MV-4-11 (cell line): ENCODE measurements at regions not wholly inside any gene's neighbourhood (a gene's known extent, or its start where the extent isn't known, plus 50 kb on each side); places are given as distances from the start of the nearest gene placed in this dataset.
A peak's percentile ranks its signal among the peaks of the same experiment; 100 is the strongest.

Experiments used
- DNase-seq: peaks from one replicate; lab custom pipeline; 2025; lab: John Stamatoyannopoulos, UW

DNA sequence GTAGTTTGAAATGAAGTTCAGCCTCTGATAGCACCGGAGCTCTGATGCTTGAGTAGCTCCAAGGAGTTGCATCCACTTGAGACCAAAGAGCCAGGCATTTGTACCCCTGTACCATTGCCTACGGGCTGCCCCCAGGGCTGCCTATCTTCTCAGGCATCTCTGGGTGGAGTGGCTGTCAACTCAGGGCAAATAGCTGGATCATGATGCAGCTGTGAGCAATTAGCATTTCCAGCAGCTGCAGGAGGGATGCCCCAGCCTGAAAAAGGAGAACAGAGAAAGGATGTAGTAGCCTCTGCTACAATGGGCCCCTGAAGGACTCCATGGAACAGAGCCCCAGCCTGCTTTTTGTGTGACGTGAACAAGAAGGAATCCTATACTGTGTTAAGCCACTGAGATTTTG, 492.6 kb downstream of the BCOR start:
- DNase-seq: peak; percentile 9

DNA sequence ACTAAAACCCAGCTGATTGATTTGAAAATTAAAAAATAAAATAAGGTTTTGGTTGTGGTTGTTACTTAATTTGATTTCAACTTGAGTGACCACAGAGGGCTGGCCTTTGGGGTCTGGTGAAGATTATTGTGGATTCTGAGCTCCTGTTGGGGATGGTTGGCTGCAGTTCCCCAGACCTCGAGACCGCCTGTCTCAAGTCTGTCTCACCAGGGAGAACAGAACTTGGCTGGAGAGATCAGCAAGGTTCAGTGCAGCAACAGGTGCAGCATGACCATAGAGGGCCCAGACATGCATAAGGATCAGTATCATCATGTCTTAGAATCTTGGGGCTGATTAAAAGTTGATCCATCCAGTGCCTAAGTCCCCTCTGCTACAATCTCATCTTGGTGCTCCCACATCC, 491.9 kb downstream of the BCOR start:
- no peak for DNase-seq

DNA sequence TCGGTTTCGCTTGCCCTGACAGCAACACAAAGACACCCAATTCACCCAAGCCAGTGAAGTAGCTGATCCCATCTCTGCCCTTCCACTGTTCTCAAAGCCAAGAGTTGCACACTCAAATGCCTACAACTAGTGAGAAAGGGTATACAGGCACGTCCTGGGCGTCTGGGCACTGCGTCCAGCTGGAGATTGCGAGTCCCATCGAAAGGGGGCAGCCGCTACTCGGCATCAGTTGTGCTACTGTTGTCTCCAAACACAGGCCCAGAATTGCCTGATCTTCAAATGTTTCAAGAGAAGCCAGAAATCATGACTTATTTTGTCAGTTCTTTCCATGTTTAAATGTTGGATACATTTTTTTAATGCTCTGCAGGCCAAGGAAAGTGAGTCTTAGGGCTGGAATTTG, 487.8 kb downstream of the BCOR start:
- no peak for DNase-seq

- no peak for DNase-seq
These were observed 486.3 kb downstream of the BCOR start for GRCh38 chrX:39611468-39611867.

GRCh38 chrX:39613482-39613995, 484.2 kb downstream of the BCOR start:
- no peak for DNase-seq

DNA sequence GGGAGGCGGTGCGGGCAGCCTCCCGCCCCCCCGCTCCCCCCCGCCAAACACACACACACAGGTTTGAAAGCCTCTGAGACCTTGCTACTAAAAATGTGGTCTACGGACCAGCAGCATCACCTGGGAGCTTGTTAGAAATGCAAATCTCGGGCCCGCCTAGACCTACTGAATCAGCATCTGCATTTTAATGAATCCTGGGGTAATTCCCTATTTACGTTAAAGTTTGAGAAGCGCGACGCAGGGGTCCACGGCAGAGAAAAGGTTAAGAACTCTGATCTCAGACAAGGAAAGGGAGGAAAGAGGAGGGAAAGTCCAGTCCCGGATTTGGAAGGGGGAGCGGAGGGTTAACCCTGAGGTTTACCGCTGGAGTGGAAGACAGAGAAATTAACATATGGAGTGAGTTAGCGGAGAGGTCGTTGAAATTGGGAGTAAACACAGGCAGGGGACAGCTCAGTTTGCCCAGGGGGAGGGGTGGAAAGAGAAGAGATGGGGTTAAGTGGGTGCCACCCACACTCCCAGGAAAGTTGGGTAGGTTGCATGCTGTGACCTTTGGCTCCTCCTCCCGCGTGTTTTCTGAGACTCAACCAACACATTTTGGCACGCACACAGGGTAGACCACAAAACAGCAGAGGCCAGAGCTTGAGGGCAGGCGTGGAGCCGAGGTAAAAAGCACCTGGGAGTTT, 483.6 kb downstream of the BCOR start:
- DNase-seq: no peak

DNA sequence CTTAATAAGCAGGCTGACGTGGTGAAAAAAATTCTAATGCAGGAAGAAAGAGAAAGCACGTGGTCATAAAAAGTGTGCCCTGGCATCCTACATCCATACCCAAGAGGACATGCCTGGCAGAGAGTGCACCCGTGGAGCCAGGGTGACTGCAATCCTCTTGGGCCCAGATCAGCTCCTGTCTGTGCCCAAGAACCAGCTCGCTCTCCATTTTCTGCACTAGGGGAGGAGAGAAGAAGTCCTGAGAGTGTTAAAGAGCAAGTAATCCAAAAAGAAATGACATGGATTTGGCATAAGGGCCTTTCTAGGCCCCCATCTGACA, 483.1 kb downstream of the BCOR start:
- DNase-seq: no peak

DNA sequence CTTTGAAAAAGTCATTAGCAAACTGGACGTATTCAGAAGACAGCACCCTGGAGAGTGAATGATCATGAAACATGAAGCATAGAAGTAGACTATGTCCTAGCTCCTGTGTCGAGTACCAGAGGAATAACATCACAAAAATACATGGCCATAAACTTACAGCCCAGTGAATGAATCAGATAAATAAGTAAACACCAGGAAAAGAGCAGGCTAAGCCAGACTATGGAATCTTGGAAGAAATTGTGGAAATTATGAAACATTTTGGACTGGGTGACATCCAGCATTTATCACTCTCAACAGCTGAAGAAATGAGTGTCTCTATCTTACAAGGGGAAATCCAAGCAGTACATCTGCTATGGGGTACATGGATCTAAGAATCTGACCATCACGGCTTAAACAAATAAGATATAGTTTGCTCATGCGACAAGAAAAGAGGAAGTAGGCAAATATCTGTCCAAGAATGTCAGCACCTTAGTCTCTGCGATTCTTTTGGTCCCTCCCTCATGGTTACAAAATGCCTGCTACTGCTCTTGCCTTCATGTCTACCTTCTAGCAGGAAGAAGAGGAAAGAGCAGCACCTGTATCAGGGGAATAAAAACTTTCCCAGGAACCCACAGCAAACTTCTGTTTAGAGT, 481.5 kb downstream of the BCOR start:
- DNase-seq: peak; percentile 8

DNA sequence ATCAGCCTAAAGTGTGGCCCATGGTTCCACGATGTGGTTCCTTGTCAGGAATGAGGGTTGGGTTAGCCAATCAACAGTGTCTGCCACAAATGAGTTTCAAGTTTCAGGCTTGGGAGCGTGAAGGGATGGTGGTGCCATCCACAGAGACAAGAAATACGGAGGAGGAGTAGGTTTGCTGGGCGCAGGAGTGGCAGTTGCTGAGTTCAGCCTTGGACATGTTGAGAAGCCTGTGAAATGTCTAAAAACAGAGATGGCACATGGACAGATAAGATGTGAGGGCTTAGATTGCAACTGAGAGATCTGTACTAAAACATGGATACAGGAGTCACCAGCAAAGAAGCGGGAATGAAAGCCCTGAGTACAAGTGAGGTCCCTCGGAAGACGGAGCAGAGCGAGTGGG, 481.0 kb downstream of the BCOR start:
- DNase-seq: no peak

DNA sequence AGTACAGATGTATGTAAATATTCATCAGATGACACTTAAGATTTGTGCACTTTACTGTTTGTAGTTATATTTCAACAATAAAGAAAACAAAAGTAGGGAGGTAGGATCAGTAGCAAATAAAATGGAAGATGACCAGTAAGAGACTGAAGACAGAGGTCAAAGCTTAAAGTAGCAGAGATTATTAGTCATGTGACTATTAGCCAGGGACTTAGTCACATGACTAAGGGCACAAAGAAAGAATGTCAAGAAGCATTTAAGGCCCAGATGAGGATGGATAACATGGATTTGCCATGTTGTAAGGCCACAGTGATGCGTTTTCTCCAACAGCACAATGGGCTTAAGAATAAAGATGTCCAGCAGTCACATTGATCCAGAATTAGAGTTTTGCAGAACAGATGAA, 479.6 kb downstream of the BCOR start:
- DNase-seq: no peak

DNA sequence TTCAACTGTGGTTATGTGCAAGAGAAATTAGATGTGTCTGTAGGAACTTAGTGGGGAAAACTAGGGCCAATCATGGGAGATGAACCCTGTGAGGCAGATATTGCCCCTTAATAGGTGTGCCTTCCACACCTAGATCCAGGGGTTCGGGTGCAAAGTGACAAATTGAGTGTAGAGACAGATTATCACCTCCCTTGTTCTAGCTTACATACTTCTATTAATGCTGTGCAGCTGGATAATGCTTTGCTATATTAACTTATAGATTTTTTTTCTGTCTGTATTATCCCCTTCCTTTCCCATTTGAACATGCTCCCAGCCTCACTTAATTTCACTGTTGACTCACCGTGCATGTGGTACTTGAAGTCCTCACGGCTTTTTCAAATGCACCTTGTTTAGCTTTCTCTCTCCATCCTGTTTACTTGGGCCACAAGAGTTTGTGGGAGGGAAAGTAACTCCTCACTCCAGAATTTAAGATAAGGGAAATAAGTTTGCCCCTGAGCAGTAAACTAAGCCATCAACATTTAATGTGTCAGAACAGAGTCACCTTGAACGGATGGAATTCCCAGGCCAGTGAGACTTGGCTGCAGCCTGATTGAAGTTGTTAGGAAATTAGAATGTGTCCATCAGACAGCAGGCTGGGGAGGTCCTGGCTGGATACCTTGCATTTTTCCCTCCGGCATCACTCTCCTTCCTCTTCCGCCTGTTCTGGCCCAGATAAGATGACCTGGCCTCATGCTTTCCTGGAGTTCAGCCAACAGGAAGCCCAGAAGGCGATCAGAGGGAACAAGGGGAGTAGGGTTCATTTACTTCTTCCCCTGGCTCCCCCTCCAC, 478.4 kb downstream of the BCOR start:
- no peak for DNase-seq

DNA sequence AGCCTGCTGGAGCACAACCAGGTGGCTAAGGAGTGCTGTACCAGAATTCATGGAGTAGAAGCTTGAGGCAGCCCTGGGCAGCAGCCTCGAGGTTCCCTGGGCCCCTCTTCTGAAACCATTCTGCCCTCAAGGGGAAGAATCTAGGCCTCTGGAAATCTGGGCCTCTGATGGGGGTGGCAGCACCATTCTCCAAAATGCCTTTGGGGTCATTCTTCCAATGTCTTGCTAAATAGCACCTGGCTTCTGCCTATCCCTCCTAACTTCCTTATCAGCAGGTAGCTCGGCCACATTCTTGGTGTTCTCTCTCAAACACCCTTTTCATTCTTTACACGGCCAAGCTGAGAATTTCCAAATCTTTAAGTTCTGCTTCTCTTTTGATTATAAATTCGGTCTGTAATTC, 473.6 kb downstream of the BCOR start:
- no peak for DNase-seq

GRCh38 chrX:39625810-39626209, 471.9 kb downstream of the BCOR start:
- no peak for DNase-seq

- DNase-seq: no peak
These were observed 471.0 kb downstream of the BCOR start for GRCh38 chrX:39626749-39627148.

GRCh38 chrX:39627257-39627656, 470.5 kb downstream of the BCOR start:
- no peak for DNase-seq

GRCh38 chrX:39629001-39629400, 468.8 kb downstream of the BCOR start:
- DNase-seq: no peak

DNA sequence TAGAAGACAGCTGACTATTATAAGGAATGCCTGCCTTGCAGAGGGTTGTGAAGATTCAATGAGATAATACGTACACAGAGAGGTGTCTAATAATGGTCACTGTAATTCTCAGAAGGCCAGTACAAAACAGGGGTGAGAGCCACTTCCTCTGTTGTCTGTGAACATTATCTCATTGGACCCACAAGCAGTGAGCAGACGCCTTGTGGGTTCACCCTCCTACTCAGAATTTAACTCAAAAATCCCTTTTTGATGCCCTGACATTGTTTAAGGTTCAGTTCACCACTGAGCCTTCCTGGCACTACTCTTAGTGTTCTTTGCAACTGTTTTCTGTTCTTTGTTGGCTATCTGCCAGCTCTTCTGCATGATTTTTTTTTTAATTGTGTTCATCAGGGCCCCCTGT, 467.4 kb downstream of the BCOR start:
- DNase-seq: no peak

- DNase-seq: no peak
These were observed 466.2 kb downstream of the BCOR start for GRCh38 chrX:39631276-39632229.

DNA sequence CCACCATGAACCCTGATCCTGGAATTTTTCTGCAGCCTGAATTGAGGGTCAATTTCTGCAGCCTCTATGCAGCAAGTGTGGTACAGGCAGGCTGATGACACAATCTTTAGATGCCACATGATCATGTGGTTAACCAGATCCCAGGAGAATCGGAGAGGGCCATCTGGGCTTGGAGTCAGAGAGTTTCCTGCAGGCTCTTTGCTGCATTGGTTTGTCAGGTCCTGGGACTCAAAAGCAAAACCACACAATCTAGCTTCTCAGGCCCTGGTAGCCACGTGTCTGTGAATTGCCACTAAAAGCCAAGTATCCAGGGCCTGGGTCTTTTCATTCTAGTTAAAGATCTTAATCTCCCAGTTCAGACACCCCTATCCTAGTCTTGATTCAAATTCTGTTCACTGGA, 464.5 kb downstream of the BCOR start:
- DNase-seq: peak; percentile 88

DNA sequence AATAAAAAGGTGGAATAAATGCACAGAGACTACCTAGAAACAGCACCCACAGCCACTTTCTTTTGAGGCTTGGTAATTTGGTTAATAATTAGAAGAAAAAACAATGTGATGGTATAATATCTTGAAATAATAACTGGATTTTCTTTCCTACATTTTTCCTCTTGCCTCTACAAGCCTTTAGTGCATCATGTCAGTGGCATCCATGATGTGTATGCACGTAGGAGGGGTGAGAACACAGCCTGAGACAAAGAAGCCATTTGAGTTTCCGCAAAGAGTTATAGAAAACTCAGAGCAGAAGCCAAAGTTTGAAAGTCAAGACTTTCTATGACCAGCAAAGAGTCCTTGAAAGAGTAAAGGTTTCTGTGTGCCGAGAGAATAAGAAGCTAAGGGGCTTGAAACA, 461.3 kb downstream of the BCOR start:
- no peak for DNase-seq

- DNase-seq: no peak
These were observed 459.2 kb downstream of the BCOR start for GRCh38 chrX:39638526-39638925.

GRCh38 chrX:39639871-39640270, 457.9 kb downstream of the BCOR start:
- DNase-seq: no peak
